SK-N-MC (cell line): ENCODE measurements at regions not wholly inside any gene's neighbourhood (a gene's known extent, or its start where the extent isn't known, plus 50 kb on each side); places are given as distances from the start of the nearest gene placed in this dataset.

Source experiments
- EZH2 ChIP-seq: fragments of 200-600 bp; sonication (generic); IDR thresholded peaks from one replicate; pipeline ENCODE4 v1.6.1; 2017; ENCODE audit warnings: antibody characterized with exemption
- FOXP2 ChIP-seq: optimal IDR thresholded peaks from 2 replicates; pipeline ENCODE3; 2011; ENCODE audit warnings: mild to moderate bottlenecking, moderate library complexity; ENCODE audit not compliant: insufficient read depth; ENCODE audit errors: extremely low read length, control extremely low read depth
- POLR2AphosphoS5 ChIP-seq: IDR thresholded peaks from 2 replicates; pipeline ENCODE4 v1.6.1; 2012; ENCODE audit warnings: mild to moderate bottlenecking, low read depth, low read length, borderline replicate concordance

- no peak for TF ChIP-seq EZH2
- TF ChIP-seq POLR2AphosphoS5: no peak
- no peak for TF ChIP-seq FOXP2
Observed at GRCh38 chr11:92067016-92067415, 157.6 kb upstream of the FAT3 start.
